ENCODE measurements at regions not wholly inside any gene's neighbourhood (a gene's known extent, or its start where the extent isn't known, plus 50 kb on each side); places are given as distances from the start of the nearest gene placed in this dataset.

DNA sequence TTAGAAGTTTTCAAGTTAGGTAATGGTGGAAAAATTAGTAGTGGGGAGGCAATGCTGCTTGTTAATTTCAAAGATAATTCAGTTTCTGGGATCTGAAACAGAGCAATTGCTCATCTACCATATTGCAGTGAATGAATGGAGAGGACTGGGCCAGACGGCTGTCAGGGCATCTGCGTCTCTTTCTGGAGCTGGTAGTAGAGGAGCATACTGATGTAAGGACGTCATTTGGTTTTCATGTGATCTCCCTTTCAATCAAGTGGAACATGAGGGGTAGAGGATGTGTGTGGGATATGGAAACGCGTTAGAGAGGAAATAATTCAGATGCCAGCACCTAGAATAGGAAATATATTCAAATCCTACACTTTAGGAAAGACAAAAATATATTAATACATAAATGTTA is 490.3 kb downstream of the ADCYAP1 start:
- Mint-ChIP-seq H3K27ac (no peak overlapping the region), H3K4me1 (no peaks in the 10 kb centered on the region), H3K4me3 (no peak overlapping the region), H3K36me3 (ENCODE audit: low read depth) (no peaks in the 10 kb centered on the region), H3K27me3 (ENCODE audit: low read depth) (no peaks in the 10 kb centered on the region), H3K9me3 (no peaks in the 10 kb centered on the region)
- TF ChIP-seq, protein P1, sequence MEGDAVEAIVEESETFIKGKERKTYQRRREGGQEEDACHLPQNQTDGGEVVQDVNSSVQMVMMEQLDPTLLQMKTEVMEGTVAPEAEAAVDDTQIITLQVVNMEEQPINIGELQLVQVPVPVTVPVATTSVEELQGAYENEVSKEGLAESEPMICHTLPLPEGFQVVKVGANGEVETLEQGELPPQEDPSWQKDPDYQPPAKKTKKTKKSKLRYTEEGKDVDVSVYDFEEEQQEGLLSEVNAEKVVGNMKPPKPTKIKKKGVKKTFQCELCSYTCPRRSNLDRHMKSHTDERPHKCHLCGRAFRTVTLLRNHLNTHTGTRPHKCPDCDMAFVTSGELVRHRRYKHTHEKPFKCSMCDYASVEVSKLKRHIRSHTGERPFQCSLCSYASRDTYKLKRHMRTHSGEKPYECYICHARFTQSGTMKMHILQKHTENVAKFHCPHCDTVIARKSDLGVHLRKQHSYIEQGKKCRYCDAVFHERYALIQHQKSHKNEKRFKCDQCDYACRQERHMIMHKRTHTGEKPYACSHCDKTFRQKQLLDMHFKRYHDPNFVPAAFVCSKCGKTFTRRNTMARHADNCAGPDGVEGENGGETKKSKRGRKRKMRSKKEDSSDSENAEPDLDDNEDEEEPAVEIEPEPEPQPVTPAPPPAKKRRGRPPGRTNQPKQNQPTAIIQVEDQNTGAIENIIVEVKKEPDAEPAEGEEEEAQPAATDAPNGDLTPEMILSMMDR (IDR thresholded peaks at IDR 0.05; ENCODE audit: unreplicated experiment in 3 of 3) = no peak

DNA sequence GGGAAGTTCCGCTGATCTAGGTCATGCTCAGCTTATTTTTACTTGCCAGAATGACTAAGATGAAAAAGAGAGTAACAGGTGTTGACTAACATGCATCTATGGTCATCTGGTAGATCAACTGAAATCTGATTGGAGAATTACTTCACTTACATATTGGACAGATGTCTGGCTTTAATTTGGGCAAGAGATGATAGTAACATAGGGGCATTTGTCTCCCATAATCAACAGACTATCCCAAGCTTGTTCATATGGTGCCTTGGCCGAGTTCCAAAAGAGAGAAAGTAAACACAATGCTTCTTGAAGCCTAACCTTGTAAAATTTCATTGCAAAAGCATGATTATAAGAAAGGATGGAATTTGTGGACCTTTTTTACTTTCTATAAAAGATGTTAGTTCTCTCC is 503.7 kb downstream of the ADCYAP1 start:
- TF ChIP-seq, protein P1 (IDR thresholded peaks at IDR 0.05; ENCODE audit: unreplicated experiment in 3 of 3) = no peak
- no peak overlapping the region for H3K27ac Mint-ChIP-seq
- H3K27me3 Mint-ChIP-seq (ENCODE audit: low read depth) = no peaks in the 10 kb centered on the region
- H3K9me3 Mint-ChIP-seq = no peaks in the 10 kb centered on the region
- H3K4me1 Mint-ChIP-seq = no peaks in the 10 kb centered on the region
- no peak overlapping the region for H3K4me3 Mint-ChIP-seq
- no peaks in the 10 kb centered on the region for H3K36me3 Mint-ChIP-seq (ENCODE audit: low read depth)

DNA sequence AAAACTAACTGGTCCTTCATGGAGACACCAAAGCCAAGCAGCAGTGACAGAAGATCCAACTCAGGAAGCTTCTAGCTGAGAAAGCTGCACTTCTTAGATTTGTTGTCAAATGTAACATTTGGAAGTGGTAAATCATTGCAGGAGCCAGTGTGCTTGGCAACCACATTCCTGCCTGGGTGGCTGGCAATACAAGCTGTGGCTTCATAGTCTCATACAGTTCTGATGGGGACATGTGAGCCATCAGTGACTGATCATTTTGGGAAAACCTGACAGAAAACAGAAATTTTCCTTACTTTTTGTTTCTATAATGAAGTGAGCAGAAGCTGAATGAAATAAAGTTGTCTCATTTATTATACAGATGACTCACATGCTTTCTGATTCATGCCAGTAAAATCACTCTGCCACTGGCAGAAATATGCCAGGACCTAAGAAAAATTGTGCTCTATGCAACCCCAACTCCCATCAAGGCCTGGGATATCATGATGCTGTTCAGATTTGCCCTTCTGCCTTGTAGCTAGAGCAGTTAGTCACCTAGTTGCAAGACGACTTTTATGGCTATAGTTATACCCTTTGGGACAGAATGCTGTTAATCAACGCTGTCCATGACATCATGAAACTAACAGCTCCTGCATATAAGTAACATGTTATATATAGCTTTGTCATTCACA is 508.1 kb downstream of the ADCYAP1 start:
- H3K27ac Mint-ChIP-seq = no peak overlapping the region
- no peaks in the 10 kb centered on the region for H3K27me3 Mint-ChIP-seq (ENCODE audit: low read depth)
- TF ChIP-seq, protein P1 (IDR thresholded peaks at IDR 0.05; ENCODE audit: unreplicated experiment in 3 of 3) = no peak
- no peak overlapping the region for H3K4me3 Mint-ChIP-seq
- no peaks in the 10 kb centered on the region for H3K9me3 Mint-ChIP-seq
- no peaks in the 10 kb centered on the region for H3K4me1 Mint-ChIP-seq
- no peaks in the 10 kb centered on the region for H3K36me3 Mint-ChIP-seq (ENCODE audit: low read depth)

- TF ChIP-seq, protein P1 (IDR thresholded peaks at IDR 0.05; ENCODE audit: unreplicated experiment in 3 of 3) = no peak
- H3K27ac Mint-ChIP-seq = no peak overlapping the region
- no peaks in the 10 kb centered on the region for H3K9me3 Mint-ChIP-seq
- H3K36me3 Mint-ChIP-seq (ENCODE audit: low read depth) = no peaks in the 10 kb centered on the region
- H3K4me3 Mint-ChIP-seq = no peak overlapping the region
- no peaks in the 10 kb centered on the region for H3K4me1 Mint-ChIP-seq
- H3K27me3 Mint-ChIP-seq (ENCODE audit: low read depth) = no peaks in the 10 kb centered on the region
Observed at GRCh38 chr18:1413323-1413675, 508.6 kb downstream of the ADCYAP1 start.

- H3K36me3 Mint-ChIP-seq (ENCODE audit: low read depth) = no peaks in the 10 kb centered on the region
Observed at GRCh38 chr18:1416074-1416473, 511.4 kb downstream of the ADCYAP1 start.

GRCh38 chr18:1421502-1421901 is 516.8 kb downstream of the ADCYAP1 start:
- no peak overlapping the region for H3K4me3 Mint-ChIP-seq
- H3K36me3 Mint-ChIP-seq (ENCODE audit: low read depth) = no peaks in the 10 kb centered on the region
- TF ChIP-seq, protein P1 (IDR thresholded peaks at IDR 0.05; ENCODE audit: unreplicated experiment in 3 of 3) = no peak
- no peaks in the 10 kb centered on the region for H3K4me1 Mint-ChIP-seq
- H3K9me3 Mint-ChIP-seq = no peaks in the 10 kb centered on the region
- H3K27me3 Mint-ChIP-seq (ENCODE audit: low read depth) = no peaks in the 10 kb centered on the region
- H3K27ac Mint-ChIP-seq = no peak overlapping the region

More at GRCh38 chr18:1416074-1416473, 511.4 kb downstream of the ADCYAP1 start:
- no peaks in the 10 kb centered on the region for H3K9me3 Mint-ChIP-seq
- no peak overlapping the region for H3K4me3 Mint-ChIP-seq
- TF ChIP-seq, protein P1 (IDR thresholded peaks at IDR 0.05; ENCODE audit: unreplicated experiment in 3 of 3) = no peak
- H3K27ac Mint-ChIP-seq = no peak overlapping the region
- H3K4me1 Mint-ChIP-seq = no peaks in the 10 kb centered on the region
- no peaks in the 10 kb centered on the region for H3K27me3 Mint-ChIP-seq (ENCODE audit: low read depth)

Measured in nephron (organoid).